AG09319 (cell line): ENCODE measurements at regions not wholly inside any gene's neighbourhood (a gene's known extent, or its start where the extent isn't known, plus 50 kb on each side); places are given as distances from the start of the nearest gene placed in this dataset.

Experiments used
- DNase-seq: peaks from one replicate; pipeline ENCODE4 v3.0.0-alpha.2; 2010; ENCODE audit warnings: low read depth; ENCODE audit errors: extremely low read depth
- CTCF ChIP-seq: IDR thresholded peaks from 2 replicates; pipeline ENCODE4 v1.5.1; 2011; ENCODE audit warnings: low read depth, mild to moderate bottlenecking, inconsistent platforms, low read length, moderate library complexity

- DNase-seq: no peak
- TF ChIP-seq CTCF: no peak
Observed at GRCh38 chr6:137685798-137686375, 181.2 kb upstream of the TNFAIP3 start.

- TF ChIP-seq CTCF: no peak
- no peak for DNase-seq
Observed at GRCh38 chr6:137687818-137688217, 179.2 kb upstream of the TNFAIP3 start.

GRCh38 chr6:137688230-137688971 lies 178.7 kb upstream of the TNFAIP3 start:
- no peak for TF ChIP-seq CTCF
- DNase-seq: no peak

GRCh38 chr6:137689377-137689776 lies 177.7 kb upstream of the TNFAIP3 start:
- TF ChIP-seq CTCF: no peak
- DNase-seq: no peak

GRCh38 chr6:137690034-137690433 lies 177.0 kb upstream of the TNFAIP3 start:
- TF ChIP-seq CTCF: no peak
- DNase-seq: no peak

- DNase-seq: no peak
- TF ChIP-seq CTCF: no peak
Observed at GRCh38 chr6:137690721-137691120, 176.3 kb upstream of the TNFAIP3 start.

- TF ChIP-seq CTCF: no peak
- no peak for DNase-seq
Observed at GRCh38 chr6:137692308-137692707, 174.8 kb upstream of the TNFAIP3 start.
